GM23338 (cell line): ENCODE measurements at regions not wholly inside any gene's neighbourhood (a gene's known extent, or its start where the extent isn't known, plus 50 kb on each side); places are given as distances from the start of the nearest gene placed in this dataset.
A peak's percentile ranks its signal among the peaks of the same experiment; 100 is the strongest.

Experiments
- ATAC-seq: fragments of 200-7000 bp; cut with Tn5 transposase; 3 replicates; pipeline ENCODE4 v1.9.1; 2020
- DNase-seq: peaks from one replicate; pipeline ENCODE4 v3.0.0-alpha.2; 2015; ENCODE audit warnings: low spot score
- H2AFZ ChIP-seq: fragments of 200-600 bp; sonication (generic); 2 replicates; pipeline ENCODE4 v1.8.0; 2016; ENCODE audit warnings: antibody characterized with exemption, mild to moderate bottlenecking, moderate library complexity
- H3F3A ChIP-seq: fragments of 200-600 bp; sonication (generic); replicated peaks from 2 replicates; pipeline ENCODE4 v1.8.0; 2017; ENCODE audit warnings: antibody characterized with exemption, mixed run types, low read depth
- H3K27ac ChIP-seq: fragments of 200-600 bp; sonication (generic); 2 replicates; pipeline ENCODE4 v1.6.1; 2016; ENCODE audit warnings: low read depth
- H3K27me3 ChIP-seq: fragments of 200-600 bp; sonication (generic); 2 replicates; pipeline ENCODE4 v1.8.0; 2016; ENCODE audit warnings: mild to moderate bottlenecking, mixed run types, moderate library complexity; ENCODE audit not compliant: insufficient read depth
- H3K36me3 ChIP-seq: fragments of 200-600 bp; sonication (generic); 2 replicates; pipeline ENCODE4 v1.8.0; 2016; ENCODE audit warnings: mild to moderate bottlenecking; ENCODE audit not compliant: insufficient read depth
- H3K4me1 ChIP-seq: fragments of 200-600 bp; sonication (generic); 2 replicates; pipeline ENCODE4 v1.8.0; 2016; ENCODE audit warnings: mild to moderate bottlenecking, moderate library complexity; ENCODE audit not compliant: insufficient read depth
- H3K4me2 ChIP-seq: fragments of 200-600 bp; sonication (generic); 2 replicates; pipeline ENCODE4 v1.7.1; 2017; ENCODE audit warnings: mixed run types
- H3K4me3 ChIP-seq: fragments of 200-600 bp; sonication (generic); 2 replicates; pipeline ENCODE4 v1.6.1; 2016; ENCODE audit warnings: mixed run types
- H3K79me2 ChIP-seq: fragments of 200-600 bp; sonication (generic); replicated peaks from 2 replicates; pipeline ENCODE4 v1.8.0; 2017; ENCODE audit warnings: mild to moderate bottlenecking; ENCODE audit not compliant: insufficient read depth
- H3K9me2 ChIP-seq: fragments of 200-600 bp; sonication (generic); 2 replicates; pipeline ENCODE4 v1.8.0; 2017; ENCODE audit not compliant: insufficient read depth
- H4K20me1 ChIP-seq: fragments of 200-600 bp; sonication (generic); replicated peaks from 2 replicates; pipeline ENCODE4 v1.8.0; 2017; ENCODE audit warnings: mild to moderate bottlenecking; ENCODE audit not compliant: insufficient read depth
- H3K27ac Mint-ChIP-seq: 2 replicates; pipeline ENCODE4 v1.8.0; 2020; ENCODE audit warnings: inconsistent platforms, mild to moderate bottlenecking, moderate library complexity, mixed read lengths
- H3K27me3 Mint-ChIP-seq: 3 replicates; pipeline ENCODE4 v1.8.0; 2022; ENCODE audit warnings: low read depth, mild to moderate bottlenecking, moderate library complexity, mixed read lengths, inconsistent platforms; ENCODE audit not compliant: insufficient read depth, poor library complexity
- H3K36me3 Mint-ChIP-seq: 3 replicates; pipeline ENCODE4 v1.8.0; 2021; ENCODE audit warnings: low read depth, mild to moderate bottlenecking, inconsistent platforms, moderate library complexity, mixed read lengths
- H3K4me1 Mint-ChIP-seq: 3 replicates; pipeline ENCODE4 v1.8.0; 2020; ENCODE audit warnings: mild to moderate bottlenecking, inconsistent platforms, mixed read lengths
- H3K4me3 Mint-ChIP-seq: 3 replicates; pipeline ENCODE4 v1.8.0; 2021; ENCODE audit warnings: moderate library complexity, mild to moderate bottlenecking, inconsistent platforms, mixed read lengths
- H3K9me3 Mint-ChIP-seq: 3 replicates; pipeline ENCODE4 v1.8.0; 2020; ENCODE audit warnings: moderate library complexity, mild to moderate bottlenecking, inconsistent platforms, mixed read lengths
- CREB1 ChIP-seq: fragments of 250-450 bp; sonication (Bioruptor Pico); IDR thresholded peaks from 2 replicates; pipeline ENCODE4 v1.5.0; 2020; ENCODE audit warnings: low read depth, mild to moderate bottlenecking, moderate library complexity
- JUNB ChIP-seq: IDR thresholded peaks from one replicate; pipeline ENCODE4 v1.6.1; 2016; ENCODE audit warnings: antibody characterized with exemption; ENCODE audit not compliant: unreplicated experiment
- NANOG ChIP-seq: IDR thresholded peaks from 2 replicates; pipeline ENCODE4 v1.6.1; 2016; ENCODE audit warnings: antibody characterized with exemption, borderline replicate concordance
- ZNF114 ChIP-seq: fragments of 250-450 bp; sonication (Bioruptor Pico); IDR thresholded peaks from 2 replicates; pipeline ENCODE4 v1.5.0; 2020; ENCODE audit warnings: mild to moderate bottlenecking, moderate library complexity
- ZNF331 ChIP-seq: fragments of 250-450 bp; sonication (Bioruptor Pico); IDR thresholded peaks from 2 replicates; pipeline ENCODE4 v1.5.0; 2020; ENCODE audit warnings: low read depth, mild to moderate bottlenecking, moderate library complexity
- TF ChIP-seq, protein P1 (sequence below): IDR thresholded peaks from 2 replicates; pipeline ENCODE4 v1.6.1; 2016; ENCODE audit warnings: antibody characterized with exemption
- TF ChIP-seq, protein P2 (sequence below): IDR thresholded peaks from one replicate; pipeline ENCODE4 v1.6.1; 2018; ENCODE audit warnings: antibody characterized with exemption; ENCODE audit not compliant: unreplicated experiment

DNA sequence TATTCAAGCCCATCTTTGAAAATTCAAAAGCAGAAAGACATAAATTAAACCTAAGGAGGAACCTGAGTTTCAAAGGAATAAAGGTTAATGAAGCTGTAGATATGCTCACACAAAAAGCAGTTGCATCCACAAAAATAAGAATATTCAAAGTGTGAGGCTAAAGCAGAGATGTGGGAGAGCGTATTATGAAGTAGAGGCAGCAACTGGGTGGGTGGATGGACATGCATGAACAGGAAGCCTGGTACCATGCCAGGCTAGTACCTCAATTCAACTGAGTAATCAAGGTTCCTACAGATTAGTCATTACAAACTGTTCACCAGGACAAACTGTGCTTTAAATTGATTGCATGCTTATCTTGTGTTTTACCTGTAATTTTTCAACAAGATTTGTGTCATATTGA, 330.0 kb upstream of the PKDCC start:
- Histone ChIP-seq H3K27ac (no peak overlapping the region), H3K4me2 (no peak overlapping the region), H3F3A (no peaks in the 10 kb centered on the region), H2AFZ (0 out of 2 replicates have a peak overlapping the region, but pooled peaks have one; percentile 43), H3K27me3 (no peaks in the 10 kb centered on the region), H3K4me3 (no peak overlapping the region), H3K9me2 (no peaks in the 10 kb centered on the region), H3K36me3 (no peaks in the 10 kb centered on the region), H3K79me2 (no peaks in the 10 kb centered on the region), H4K20me1 (no peaks in the 10 kb centered on the region), H3K4me1 (peaks cover 1% of the 10 kb centered on the region; the same call in 1 of the 2 replicates)
- H3K4me1 Mint-ChIP-seq, result peaks cover 2% of the 10 kb centered on the region; the same call in 2 of the 3 replicates
- H3K27ac Mint-ChIP-seq, result no peak overlapping the region
- no peaks in the 10 kb centered on the region for H3K36me3 Mint-ChIP-seq
- no peaks in the 10 kb centered on the region; the same call in 2 of the 3 replicates for H3K9me3 Mint-ChIP-seq
- DNase-seq (no peak), ATAC-seq (no peak)
- peaks cover 10% of the 10 kb centered on the region for H3K27me3 Mint-ChIP-seq
- no peak overlapping the region for H3K4me3 Mint-ChIP-seq
- no peak for TF ChIP-seq ZNF331 (CRISPR knock-in tag)
- TF ChIP-seq ZNF114, result no peak
- TF ChIP-seq, protein P1, sequence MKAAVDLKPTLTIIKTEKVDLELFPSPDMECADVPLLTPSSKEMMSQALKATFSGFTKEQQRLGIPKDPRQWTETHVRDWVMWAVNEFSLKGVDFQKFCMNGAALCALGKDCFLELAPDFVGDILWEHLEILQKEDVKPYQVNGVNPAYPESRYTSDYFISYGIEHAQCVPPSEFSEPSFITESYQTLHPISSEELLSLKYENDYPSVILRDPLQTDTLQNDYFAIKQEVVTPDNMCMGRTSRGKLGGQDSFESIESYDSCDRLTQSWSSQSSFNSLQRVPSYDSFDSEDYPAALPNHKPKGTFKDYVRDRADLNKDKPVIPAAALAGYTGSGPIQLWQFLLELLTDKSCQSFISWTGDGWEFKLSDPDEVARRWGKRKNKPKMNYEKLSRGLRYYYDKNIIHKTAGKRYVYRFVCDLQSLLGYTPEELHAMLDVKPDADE, result no peak
- no peak for TF ChIP-seq NANOG
- TF ChIP-seq JUNB, result no peak
- no peak for TF ChIP-seq CREB1
- TF ChIP-seq, protein P2, sequence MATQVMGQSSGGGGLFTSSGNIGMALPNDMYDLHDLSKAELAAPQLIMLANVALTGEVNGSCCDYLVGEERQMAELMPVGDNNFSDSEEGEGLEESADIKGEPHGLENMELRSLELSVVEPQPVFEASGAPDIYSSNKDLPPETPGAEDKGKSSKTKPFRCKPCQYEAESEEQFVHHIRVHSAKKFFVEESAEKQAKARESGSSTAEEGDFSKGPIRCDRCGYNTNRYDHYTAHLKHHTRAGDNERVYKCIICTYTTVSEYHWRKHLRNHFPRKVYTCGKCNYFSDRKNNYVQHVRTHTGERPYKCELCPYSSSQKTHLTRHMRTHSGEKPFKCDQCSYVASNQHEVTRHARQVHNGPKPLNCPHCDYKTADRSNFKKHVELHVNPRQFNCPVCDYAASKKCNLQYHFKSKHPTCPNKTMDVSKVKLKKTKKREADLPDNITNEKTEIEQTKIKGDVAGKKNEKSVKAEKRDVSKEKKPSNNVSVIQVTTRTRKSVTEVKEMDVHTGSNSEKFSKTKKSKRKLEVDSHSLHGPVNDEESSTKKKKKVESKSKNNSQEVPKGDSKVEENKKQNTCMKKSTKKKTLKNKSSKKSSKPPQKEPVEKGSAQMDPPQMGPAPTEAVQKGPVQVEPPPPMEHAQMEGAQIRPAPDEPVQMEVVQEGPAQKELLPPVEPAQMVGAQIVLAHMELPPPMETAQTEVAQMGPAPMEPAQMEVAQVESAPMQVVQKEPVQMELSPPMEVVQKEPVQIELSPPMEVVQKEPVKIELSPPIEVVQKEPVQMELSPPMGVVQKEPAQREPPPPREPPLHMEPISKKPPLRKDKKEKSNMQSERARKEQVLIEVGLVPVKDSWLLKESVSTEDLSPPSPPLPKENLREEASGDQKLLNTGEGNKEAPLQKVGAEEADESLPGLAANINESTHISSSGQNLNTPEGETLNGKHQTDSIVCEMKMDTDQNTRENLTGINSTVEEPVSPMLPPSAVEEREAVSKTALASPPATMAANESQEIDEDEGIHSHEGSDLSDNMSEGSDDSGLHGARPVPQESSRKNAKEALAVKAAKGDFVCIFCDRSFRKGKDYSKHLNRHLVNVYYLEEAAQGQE, result no peak

DNA sequence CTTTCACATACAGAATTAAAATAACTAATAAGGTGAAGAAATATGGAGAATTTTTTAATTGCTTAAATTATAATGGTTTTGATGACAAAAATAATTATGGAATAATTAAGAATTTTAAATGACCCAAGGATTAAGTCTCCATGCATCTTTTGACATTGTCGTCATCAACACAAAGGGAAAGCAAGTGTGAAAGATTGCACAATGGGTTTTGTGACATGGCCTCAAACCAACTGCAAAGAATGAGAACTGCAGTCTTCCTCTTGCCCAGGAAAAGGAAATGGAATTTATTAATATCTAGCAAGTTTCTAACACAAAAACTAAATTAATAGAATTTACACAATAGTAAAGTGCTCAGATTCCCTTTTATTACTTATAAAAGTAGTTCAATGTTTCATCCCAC, 329.1 kb upstream of the PKDCC start:
- TF ChIP-seq, protein P1, result no peak
- peaks cover 9% of the 10 kb centered on the region for H3K4me1 ChIP-seq
- H3K4me3 ChIP-seq, result no peak overlapping the region
- Mint-ChIP-seq H3K27me3 (peaks cover 10% of the 10 kb centered on the region), H3K4me3 (no peak overlapping the region), H3K4me1 (peaks cover 9% of the 10 kb centered on the region), H3K9me3 (no peaks in the 10 kb centered on the region; the same call in 2 of the 3 replicates), H3K36me3 (no peaks in the 10 kb centered on the region), H3K27ac (no peak overlapping the region)
- H3K9me2 ChIP-seq, result no peaks in the 10 kb centered on the region
- no peaks in the 10 kb centered on the region for H4K20me1 ChIP-seq
- H3K4me2 ChIP-seq, result no peak overlapping the region
- no peaks in the 10 kb centered on the region for H3K36me3 ChIP-seq
- H3K27ac ChIP-seq, result no peak overlapping the region
- H3F3A ChIP-seq, result no peaks in the 10 kb centered on the region
- H3K79me2 ChIP-seq, result no peaks in the 10 kb centered on the region
- H3K27me3 ChIP-seq, result no peaks in the 10 kb centered on the region
- no peak overlapping the region for H2AFZ ChIP-seq
- DNase-seq, result no peak
- ATAC-seq, result no peak
